22Rv1 (cell line): ENCODE measurements at regions not wholly inside any gene's neighbourhood (a gene's known extent, or its start where the extent isn't known, plus 50 kb on each side); places are given as distances from the start of the nearest gene placed in this dataset.

Experiments
- CTCF ChIP-seq: fragments of 450-650 bp; IDR thresholded peaks from 2 replicates; pipeline ENCODE4 v1.5.1; 2017; ENCODE audit warnings: mild to moderate bottlenecking
- ZFX ChIP-seq: fragments of 450-650 bp; IDR thresholded peaks from 2 replicates; pipeline ENCODE4 v1.6.1; 2017; ENCODE audit warnings: antibody characterized with exemption, borderline replicate concordance

DNA sequence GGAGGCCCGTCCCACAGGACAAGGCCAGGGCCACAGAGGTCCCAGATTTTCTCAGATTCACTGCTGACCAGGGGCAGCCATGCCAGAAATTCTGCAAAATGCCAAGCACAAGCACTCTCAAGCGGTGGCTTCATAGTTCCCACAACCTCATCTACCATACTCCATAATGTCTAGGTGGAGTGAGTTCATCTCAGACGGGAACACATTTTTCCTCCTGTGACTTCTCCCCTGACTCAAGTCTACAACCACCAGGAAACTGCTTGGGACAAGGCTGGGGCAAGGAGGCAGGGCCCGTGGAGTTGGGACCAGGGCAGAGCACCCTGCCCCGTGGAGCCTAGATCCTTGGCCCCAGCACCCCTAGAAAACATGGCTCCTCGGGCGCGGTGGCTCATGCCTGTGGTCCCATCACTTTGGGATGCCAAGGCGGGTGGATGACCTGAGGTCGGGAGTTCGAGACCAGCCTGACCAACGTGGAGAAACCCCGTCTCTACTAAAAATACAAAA is 150.7 kb upstream of the HAAO start:
- TF ChIP-seq CTCF (no peak), ZFX (no peak)
